ENCODE measurements at regions not wholly inside any gene's neighbourhood (a gene's known extent, or its start where the extent isn't known, plus 50 kb on each side); places are given as distances from the start of the nearest gene placed in this dataset.

DNA sequence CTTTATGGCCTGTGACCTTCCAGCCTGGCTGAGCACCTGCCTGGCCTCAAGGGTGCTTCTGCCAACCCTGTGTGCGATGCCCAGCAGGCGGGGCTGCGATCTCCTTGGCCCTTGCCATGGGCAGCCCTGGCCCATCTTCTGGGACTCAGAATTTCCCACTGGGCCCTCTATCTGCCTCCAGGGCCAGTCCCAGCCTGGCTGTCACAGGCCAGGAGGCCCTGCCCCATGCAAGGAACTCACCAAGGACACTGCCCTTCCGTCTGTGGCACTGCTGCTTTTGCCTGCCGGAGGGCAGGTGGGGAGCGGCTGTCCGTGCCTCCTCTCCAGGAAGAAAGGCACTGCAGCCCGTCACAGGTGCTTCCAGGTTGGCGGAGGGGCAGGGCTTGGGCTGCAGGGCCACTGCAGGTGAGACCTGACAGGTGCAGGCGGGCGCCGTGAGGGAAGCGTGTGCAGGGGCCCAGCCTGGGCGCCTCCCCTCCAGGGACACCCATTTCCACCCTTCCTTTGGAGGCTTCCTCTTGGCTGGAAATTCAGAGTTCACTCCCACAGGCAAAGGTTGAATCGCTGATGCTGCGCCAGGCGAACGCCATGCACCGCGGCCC lies 177.8 kb downstream of the KIF26A start:
- TF ChIP-seq, protein P1, sequence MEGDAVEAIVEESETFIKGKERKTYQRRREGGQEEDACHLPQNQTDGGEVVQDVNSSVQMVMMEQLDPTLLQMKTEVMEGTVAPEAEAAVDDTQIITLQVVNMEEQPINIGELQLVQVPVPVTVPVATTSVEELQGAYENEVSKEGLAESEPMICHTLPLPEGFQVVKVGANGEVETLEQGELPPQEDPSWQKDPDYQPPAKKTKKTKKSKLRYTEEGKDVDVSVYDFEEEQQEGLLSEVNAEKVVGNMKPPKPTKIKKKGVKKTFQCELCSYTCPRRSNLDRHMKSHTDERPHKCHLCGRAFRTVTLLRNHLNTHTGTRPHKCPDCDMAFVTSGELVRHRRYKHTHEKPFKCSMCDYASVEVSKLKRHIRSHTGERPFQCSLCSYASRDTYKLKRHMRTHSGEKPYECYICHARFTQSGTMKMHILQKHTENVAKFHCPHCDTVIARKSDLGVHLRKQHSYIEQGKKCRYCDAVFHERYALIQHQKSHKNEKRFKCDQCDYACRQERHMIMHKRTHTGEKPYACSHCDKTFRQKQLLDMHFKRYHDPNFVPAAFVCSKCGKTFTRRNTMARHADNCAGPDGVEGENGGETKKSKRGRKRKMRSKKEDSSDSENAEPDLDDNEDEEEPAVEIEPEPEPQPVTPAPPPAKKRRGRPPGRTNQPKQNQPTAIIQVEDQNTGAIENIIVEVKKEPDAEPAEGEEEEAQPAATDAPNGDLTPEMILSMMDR (IDR thresholded peaks at IDR 0.05): no peak
- no peak for TF ChIP-seq POLR2A (IDR thresholded peaks at IDR 0.05)
